NCI-H82 treated with DMSO at 0.1 percent for 48 hours (cell line): ENCODE measurements at regions not wholly inside any gene's neighbourhood (a gene's known extent, or its start where the extent isn't known, plus 50 kb on each side); places are given as distances from the start of the nearest gene placed in this dataset.
A peak's percentile ranks its signal among the peaks of the same experiment; 100 is the strongest.
"Not testable (repeated sequence)": the region's sequence is repeated elsewhere in the genome, so short reads cannot be mapped to it uniquely, and the experiment has no call there.

Experiments
- DNase-seq: peaks from one replicate; lab custom pipeline; 2025; ENCODE audit not compliant: unreplicated experiment; lab: John Stamatoyannopoulos, UW

DNA sequence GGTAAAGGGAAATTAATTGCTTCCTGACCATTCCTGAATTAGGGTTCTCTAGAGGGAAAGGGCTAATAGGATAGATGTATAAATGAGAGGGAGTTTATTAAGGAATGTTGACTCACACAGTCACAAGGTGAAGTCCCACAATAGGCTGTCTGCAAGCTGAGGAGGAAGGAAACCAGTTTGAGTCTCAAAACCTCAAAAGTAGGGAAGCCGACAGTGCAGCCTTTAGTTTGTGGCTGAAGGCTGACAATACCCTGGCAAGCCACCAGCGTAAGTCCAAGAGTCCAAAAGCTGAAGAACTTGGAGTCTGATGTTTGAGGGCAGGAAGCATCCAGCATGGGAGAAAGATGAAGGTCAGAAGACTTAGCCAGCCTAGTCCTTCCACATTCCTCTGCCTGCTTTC, 1340.8 kb downstream of the RPIA start:
- DNase-seq: not testable (repeated sequence)

DNA sequence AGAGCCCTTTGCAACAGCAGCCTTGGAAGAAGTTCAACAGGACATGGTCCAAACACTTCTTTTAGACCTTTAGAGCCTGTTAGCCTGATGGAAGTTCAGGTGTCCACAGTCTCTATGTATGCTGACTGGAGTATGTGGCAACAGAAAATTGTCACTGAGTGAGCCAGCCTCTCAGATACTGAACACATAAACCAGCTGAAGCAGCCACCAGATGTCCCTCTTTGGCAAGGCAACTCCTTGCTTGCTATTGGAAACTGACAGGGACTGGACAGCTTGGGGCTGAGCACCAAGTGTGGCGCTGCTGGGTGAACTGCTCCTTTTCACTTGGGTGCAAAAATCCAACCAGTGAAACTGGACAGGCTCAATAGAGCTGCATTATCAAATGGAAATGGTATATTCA, 1344.9 kb downstream of the RPIA start:
- not testable (repeated sequence) for DNase-seq

DNA sequence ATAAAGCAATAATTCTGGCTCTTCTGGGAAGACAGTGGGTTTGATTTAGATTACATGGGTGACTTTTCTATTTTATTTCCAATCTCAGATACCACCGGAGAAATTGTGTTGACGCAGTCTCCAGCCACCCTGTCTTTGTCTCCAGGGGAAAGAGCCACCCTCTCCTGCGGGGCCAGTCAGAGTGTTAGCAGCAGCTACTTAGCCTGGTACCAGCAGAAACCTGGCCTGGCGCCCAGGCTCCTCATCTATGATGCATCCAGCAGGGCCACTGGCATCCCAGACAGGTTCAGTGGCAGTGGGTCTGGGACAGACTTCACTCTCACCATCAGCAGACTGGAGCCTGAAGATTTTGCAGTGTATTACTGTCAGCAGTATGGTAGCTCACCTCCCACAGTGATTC, 1347.6 kb downstream of the RPIA start:
- DNase-seq: not testable (repeated sequence)

DNA sequence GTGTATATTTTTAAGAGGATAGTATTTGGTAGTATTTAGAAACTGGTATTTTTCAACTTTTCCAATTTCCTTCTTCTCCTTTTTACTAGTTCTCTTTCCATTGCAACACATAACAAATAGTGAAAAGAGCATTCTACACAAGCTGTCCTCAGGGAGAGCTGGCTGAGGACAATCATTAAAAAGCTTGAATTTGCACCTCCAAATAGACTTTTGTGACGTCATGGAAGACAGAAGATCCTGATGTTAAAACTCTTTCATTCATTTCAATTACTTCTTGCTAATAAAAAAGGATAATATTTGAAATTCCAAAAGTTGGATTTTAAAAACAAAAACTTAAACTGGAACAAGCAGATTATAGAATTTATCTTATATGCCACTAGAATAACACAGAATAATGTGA, 1356.3 kb downstream of the RPIA start:
- not testable (repeated sequence) for DNase-seq

DNA sequence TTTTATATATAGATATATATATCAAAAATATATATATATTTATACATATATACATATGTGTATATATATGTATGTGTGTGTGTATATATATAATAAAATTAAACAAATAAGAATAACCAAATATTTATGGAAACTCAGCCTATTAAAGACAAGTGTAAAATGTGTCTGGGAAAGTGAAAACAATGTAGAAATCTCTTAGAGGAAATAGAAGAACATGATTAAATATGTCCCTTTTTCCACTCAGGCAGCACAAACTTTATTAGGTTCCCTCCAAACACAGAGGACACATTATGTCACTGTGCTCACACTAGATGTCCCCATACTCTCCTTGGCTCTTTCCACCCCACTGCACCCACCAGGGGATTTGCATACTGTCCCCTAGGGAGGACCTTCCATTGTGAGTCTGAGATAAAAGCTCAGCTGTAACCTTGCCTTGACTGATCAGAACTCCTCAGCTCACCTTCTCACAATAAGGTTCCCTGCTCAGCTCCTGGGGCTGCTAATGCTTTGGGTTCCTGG, 1360.7 kb downstream of the RPIA start:
- not testable (repeated sequence) for DNase-seq

DNA sequence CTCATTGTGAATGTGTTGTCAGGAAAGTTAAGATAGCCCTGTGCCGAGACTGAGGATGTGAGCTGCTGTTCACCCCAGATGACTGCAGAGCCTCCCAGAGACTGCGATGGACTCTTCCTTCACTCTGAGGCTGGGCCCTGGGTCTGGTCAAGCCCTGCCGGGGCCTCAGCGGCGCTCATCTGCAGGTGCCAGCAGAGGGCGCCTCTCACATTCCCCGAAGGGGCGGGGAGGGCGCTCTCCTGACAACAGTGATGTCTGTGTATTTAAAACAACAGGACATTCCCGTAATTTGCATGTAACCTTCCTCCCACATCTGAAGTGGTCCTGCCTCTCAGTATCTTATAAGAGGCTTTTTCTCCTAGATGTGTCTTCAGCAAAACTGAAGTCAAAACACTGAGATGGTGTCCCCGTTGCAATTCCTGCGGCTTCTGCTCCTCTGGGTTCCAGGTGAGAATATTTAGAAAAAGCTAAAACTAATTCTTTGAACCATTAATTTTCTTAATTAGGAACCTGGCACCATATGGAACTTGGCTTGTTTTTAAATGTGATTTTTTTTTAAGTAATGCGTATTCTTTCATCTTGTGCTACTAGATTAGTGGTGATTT, 1377.9 kb downstream of the RPIA start:
- DNase-seq: peak; percentile 1

DNA sequence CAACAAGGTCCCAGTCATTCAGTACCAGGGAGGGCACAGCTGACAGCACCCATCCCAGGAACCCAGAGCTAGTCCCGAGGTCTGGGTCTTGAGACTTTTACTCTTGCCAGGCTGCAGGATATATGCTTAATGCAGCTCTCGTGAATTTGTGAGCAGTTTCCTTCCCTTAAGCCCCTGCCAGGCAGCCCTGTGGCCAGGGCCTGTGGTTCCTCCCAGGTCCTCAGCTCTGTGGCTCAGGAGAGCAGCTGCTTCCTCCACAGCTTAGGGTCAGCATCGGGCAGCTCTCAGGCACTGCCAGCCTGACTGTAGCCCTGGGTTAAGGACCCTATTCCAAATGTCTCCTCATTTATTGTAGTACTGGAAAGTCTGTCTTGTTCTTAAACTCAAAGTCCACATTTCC, 1384.8 kb downstream of the RPIA start:
- DNase-seq: no peak

DNA sequence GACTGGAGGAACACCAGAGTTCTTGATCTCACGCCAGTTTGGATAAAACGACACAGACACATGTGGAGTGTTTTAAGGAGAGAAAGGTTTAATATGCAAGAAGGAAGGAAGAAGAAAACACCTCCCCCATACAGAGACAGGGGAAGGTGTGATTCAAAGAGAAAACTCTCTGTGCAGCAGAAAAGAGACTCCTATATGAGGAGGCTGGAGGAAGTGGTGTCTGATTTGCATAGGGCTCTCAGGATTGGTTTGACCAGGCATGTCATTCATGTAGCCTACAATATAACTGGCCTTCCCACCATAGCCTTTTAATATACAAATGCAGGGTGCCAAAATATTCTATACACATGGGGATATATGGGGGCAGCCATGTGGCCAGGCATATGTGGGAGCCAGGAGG, 1386.5 kb downstream of the RPIA start:
- no peak for DNase-seq

DNA sequence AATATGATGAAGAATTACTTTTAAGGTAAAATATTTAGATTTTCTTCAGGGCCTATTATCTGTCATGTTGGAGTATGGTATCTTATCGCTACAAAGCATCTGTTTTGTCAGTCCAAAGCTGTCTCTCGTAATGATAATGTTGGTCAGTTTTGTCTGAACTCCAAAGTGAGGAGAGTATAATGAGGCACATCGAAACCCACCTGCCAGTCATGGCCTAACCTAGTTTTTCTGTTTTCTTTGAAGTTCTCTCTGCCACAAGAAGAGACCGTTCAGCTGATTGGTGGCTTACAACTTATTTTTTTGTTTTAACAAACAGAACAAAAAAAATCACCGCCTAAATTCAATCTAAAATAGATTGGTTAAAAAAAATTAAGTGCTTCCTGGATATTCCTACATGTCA, 1387.9 kb downstream of the RPIA start:
- DNase-seq: no peak

DNA sequence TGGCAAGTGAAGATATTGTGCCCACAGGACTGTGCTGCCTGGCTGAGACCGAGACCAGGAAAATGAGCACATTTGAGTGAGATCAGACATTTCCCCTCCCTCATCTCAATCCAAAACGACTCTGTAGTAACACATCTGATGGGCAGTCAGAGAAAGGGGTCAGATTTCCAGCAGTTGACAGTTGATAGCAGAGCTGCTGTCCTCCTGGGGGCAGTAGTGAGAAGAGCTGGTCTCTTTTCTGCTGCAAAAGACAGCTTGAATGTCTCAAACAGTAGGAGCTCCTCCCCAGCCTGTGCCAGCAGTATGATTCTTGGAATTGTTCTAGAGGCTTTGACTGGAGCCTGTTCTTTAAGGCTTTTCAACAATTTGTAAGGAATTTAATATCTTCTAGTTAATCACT, 1396.3 kb downstream of the RPIA start:
- DNase-seq: not testable (repeated sequence)

DNA sequence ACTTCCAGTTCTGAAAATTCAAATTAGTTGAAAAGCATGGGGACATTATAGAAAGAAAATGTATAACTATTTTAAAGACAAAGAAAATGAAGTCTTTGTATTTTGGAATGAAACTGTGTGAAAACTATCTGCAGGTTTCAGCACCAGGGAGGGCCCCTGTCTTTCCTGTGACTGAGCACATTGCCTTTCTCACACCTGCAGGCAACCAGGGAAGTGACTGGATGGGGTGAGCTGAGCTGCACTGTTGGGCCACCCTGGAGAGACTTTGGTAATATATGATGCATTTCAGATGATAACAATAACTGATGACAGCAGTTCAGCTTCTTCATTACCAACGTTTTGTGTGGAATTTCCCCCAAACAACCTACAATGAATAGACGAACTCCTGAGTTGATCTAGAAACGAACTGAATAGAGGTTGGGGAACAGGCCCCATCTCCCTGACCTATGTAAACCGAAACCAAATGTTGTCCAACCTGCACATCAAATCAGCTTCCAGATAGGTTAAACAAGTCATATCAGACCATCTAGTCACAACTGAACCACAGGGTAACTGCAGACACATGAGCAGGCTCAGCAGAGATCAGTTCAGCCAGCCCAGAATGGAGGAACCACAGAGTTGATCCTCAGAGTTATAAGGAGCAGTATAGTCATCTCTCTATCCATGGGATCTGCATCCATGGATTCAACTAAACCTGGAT, 1402.2 kb downstream of the RPIA start:
- not testable (repeated sequence) for DNase-seq

DNA sequence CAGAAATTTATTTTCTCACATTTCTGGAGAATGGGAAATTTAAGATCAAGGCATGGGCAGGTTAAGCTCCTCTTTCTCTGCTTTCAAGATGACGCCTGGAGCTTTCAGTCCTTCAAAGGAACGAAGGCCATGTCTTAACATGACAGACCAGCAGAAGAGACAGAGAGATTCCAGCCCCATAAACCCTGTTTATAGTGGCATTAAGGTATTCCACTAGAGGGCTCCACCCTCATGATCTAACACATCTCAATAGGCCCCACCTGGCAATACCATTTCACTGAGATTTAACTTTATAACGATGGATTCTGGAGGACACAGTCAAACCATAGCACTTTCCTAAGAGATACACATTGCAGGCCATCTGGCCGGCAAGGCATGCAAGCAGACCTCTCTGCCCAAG, 1406.1 kb downstream of the RPIA start:
- not testable (repeated sequence) for DNase-seq

DNA sequence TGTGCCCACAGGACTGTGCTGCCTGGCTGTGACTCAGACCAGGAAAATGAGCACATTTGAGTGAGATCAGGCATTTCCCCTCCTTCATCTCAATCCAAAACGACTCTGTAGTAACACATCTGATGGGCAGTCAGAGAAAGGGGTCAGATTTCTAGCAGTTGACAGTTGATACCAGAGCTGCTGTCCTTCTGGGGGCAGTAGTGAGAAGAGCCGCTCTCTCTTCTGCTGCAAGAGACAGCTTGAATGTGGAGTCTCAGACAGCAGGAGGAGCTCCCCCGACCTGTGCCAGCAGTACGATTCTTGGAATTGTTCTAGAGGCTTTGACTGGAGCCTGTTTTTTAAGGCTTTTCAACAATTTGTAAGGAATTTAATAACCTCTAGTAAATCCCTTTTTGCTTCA, 1413.7 kb downstream of the RPIA start:
- DNase-seq: not testable (repeated sequence)

DNA sequence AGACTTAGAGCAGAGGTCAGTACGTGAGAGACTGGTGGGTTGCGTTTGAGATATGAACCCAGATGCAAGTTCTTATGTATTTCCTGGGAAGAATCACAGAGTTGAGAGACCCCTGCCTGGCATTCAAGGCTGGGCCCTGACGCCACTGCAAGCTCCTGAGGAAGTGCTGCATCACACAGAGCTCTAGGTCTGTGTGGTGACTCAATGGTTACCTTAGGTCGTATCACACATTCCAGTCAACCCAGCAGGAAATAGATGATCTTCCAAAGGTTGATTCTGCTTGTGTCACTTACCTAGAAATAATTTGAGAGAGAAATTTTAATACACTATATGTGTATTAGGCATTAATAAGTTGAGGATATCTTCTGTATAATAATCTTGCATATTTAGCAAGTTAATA, 1431.9 kb downstream of the RPIA start:
- DNase-seq: not testable (repeated sequence)

DNA sequence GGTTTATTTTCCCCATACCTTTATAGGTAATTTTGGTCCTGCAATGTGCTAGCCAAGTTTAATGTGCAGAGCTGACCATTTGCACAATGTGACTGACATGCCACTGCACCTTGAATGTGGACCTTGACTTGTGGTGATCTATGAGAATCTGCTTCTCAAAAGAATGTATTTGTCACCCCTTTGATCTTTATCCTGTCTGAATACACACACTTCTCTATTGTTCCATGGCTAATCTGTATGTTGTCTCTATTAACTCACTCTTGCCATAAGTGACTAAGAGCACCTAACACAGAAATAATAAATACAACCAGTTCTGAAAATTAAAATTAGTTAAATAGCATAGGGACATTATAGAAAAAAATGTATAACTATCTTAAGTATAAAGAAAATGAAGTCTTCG, 1447.6 kb downstream of the RPIA start:
- not testable (repeated sequence) for DNase-seq

DNA sequence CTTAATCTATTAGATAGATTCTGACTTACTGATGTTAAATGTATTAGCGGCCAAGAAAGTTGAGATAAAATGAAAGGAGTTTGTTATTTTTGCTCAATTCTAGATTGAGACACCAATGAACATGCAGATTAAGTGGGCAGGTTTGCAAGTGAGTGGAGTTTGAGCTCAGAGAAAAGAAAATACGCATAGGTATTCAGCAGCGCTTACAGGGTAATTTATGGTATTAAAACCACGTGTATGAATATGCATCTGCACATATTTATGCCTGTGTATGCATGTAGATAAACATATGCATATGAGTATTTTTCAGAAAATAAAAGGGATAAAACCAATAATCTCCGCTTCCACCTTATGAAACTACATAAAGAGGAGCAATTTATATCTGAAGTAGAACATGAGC, 1450.1 kb downstream of the RPIA start:
- not testable (repeated sequence) for DNase-seq

DNA sequence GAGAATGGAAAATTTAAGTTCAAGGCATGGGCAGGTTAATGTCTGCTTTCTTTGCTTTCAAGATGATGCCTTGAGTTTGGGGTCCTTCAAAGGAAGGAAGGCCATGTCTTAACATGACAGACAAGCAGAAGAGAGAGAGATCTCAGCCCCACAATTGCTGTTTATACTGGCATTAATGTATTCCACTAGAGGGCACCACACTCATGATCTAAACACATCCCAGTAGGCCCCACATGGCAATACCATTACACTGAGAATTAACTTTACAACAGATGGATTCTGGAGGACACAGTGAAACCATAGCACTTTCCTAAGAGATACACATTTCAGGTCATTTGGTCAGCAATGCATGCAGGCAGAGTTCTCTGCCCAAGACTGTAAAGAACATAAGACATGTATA, 1460.3 kb downstream of the RPIA start:
- DNase-seq: not testable (repeated sequence)

DNA sequence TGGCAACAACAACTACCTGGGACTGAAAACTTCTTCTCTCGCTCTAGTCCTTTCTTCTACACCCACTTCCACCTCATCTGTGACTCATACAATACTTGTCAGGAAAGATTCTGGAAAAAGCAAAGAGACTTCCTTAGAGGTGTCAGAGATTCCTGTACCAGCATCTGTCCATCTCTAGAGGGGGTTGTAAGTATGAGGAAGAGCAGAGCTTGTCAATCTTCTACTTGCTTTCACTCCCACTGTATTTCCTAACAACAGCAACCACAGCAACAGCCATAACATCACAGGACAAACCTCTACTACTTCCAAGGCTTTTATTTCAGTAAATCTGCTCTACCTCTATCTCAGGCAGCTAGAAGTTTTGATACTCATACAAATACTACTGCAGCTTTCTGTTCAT, 1479.5 kb downstream of the RPIA start:
- DNase-seq: not testable (repeated sequence)

DNA sequence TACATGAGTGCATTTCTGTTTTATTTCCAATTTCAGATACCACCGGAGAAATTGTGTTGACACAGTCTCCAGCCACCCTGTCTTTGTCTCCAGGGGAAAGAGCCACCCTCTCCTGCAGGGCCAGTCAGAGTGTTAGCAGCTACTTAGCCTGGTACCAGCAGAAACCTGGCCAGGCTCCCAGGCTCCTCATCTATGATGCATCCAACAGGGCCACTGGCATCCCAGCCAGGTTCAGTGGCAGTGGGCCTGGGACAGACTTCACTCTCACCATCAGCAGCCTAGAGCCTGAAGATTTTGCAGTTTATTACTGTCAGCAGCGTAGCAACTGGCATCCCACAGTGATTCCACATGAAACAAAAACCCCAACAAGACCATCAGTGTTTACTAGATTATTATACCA, 1481.6 kb downstream of the RPIA start:
- DNase-seq: not testable (repeated sequence)

DNA sequence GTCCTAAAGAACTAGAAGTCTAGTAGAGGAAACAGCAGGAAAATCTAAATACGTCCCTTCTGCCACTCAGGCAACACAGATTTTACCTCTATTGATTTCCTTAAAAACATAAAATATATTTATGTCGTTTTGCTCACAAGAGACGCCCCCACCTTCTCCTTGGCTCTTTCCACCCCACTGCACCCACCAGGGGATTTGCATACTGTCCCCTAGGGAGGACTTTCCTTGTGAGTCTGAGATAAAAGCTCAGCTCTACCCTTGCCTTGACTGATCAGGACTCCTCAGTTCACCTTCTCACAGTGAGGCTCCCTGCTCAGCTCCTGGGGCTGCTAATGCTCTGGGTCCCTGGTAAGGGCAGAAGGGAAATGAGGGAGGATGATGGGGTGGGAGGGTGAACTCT, 1488.1 kb downstream of the RPIA start:
- not testable (repeated sequence) for DNase-seq

DNA sequence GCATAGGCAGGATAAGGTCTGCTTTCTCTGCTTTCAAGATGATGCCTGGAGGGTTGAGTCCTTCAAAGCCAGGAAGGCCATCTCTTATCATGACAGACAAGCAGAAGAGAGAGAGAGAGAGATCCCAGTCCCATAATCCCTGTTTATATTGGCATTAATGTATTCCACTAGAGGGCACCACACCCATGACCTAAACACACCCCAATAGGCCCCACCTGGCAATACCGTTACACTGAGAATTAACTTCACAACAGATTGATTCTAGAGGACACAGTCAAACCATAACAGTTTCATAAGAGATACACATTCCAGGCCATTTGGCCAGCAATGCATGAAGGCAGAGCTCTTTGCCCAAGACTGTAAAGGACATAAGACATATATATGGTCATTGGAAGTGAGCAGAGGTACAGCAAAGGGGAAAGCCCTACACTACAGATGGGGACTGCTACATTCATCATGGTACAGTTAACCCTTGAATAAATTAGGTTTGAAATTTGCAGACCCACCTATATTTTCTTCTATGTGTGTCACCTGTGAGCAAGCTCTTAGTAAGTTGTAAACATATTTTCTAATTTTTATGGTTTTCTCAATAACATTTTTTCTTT, 1516.1 kb downstream of the RPIA start:
- no peak for DNase-seq

DNA sequence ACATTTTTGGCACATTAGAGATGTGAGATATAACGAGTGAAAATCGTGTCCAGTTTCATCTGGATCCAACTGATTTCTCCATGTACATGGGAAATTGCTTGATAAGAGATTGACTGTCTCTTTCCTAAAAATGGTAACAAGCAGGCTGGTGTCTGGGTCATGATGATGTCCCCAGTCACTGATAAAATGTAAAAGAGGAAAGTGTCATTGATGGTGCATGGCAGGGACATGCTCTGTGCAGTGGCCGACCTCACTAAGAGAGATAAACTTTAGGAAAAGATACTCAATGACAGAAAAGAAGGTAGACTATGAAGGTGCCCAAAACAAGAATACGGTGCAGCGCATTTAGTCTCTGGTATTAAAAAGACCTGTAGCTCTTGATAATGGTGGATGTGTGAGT, 1517.5 kb downstream of the RPIA start:
- no peak for DNase-seq
